Ectodermal cell (in vitro differentiated cells): ENCODE measurements at regions not wholly inside any gene's neighbourhood (a gene's known extent, or its start where the extent isn't known, plus 50 kb on each side); places are given as distances from the start of the nearest gene placed in this dataset.

Experiments used
- H3K27ac ChIP-seq: 2 replicates; pipeline ENCODE4 v1.7.0; 2013; ENCODE audit warnings: mild to moderate bottlenecking, low read depth, low read length; ENCODE audit not compliant: insufficient read depth, poor library complexity, severe bottlenecking
- H3K27me3 ChIP-seq: 2 replicates; pipeline ENCODE4 v1.7.0; 2013; ENCODE audit warnings: mild to moderate bottlenecking, low read length; ENCODE audit not compliant: insufficient read depth, control insufficient read depth, poor library complexity, severe bottlenecking
- H3K36me3 ChIP-seq: one replicate; pipeline ENCODE4 v1.7.0; 2013; ENCODE audit warnings: low read length; ENCODE audit not compliant: control insufficient read depth, insufficient read depth
- H3K4me1 ChIP-seq: one replicate; pipeline ENCODE4 v1.7.0; 2013; ENCODE audit warnings: low read length; ENCODE audit not compliant: control insufficient read depth, insufficient read depth
- H3K4me3 ChIP-seq: 2 replicates; pipeline ENCODE4 v1.7.0; 2013; ENCODE audit warnings: low read depth, low read length, control low read depth; ENCODE audit not compliant: insufficient read depth
- H3K9me3 ChIP-seq: 2 replicates; pipeline ENCODE4 v1.7.0; 2013; ENCODE audit warnings: mild to moderate bottlenecking, low read length, moderate library complexity; ENCODE audit not compliant: control insufficient read depth
- WGBS, 2 experiments: methylation state at CpG; one replicate each; pipeline ENCODE4 v1.1.7; 2013; ENCODE audit warnings: missing lambda C conversion rate in 2 of 2; 5-methylcytosine and 5-hydroxymethylcytosine counted together

DNA sequence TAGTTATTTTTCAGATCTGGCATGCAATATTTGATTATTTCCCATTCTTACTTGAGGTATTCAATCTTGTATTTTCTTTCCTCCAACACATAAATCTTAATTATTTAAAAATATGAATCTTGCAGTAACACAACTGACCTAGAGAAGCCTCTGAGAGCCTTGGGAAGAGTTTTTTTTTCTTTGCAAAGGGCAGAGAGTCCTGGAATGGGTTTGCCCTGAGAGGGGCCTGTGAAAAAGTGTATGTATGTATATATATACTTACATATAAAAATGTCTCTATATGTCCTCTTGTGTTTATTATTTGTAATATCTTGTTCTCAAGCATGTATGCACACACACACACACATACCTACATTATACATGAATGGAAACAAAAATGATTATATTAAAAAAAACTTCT, 801.2 kb upstream of the SLITRK1 start:
- H3K4me3 ChIP-seq = no peak overlapping the region
- H3K4me1 ChIP-seq = no peaks in the 10 kb centered on the region
- no peaks in the 10 kb centered on the region for H3K36me3 ChIP-seq
- no peaks in the 10 kb centered on the region for H3K9me3 ChIP-seq
- no peak overlapping the region for H3K27ac ChIP-seq
- H3K27me3 ChIP-seq = no peaks in the 10 kb centered on the region

DNA sequence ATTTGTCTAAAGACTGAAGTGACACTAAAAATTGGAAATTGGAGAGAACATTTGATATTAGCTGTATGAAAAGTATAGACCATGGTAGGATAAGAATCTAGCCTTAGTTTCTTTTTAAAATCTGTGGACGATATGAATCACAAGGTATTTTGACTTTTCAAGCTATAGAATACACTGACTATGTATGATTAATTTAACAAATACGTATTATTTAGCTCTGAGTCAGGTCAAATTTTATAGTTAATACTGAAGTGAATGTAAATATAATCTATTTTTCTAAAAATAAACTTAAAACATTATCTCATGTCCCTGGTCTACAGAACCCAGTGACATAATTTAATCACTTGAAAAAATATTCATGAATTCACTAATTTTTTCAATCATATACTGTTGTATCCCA, 795.6 kb upstream of the SLITRK1 start:
- no CpG with 5 or more reads among the region's 2 CpGs for WGBS, 2 experiments
- no peak overlapping the region for H3K27ac ChIP-seq

DNA sequence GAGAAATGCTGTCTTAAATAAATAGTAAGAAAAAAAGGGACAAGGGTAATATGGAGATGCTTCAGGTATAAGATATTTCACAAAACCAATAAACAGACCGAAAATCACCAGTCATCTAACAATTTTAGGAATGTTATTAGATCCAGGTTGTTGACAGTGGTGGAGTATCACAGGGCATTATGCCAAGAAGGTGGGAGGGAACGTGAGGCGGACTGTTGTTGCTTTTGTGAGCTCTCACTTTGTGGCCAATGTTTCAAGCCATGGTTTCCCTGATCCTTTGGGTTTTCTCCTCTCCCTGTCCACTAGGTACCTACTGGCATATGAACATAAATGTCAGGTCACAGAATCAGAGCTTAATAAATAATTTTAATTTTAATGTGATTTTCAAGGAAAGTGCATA, 790.3 kb upstream of the SLITRK1 start:
- Histone ChIP-seq H3K27ac (no peak overlapping the region), H3K4me1 (no peaks in the 10 kb centered on the region), H3K27me3 (no peaks in the 10 kb centered on the region), H3K9me3 (no peaks in the 10 kb centered on the region), H3K36me3 (no peaks in the 10 kb centered on the region), H3K4me3 (no peak overlapping the region)
- 81 to 95% methylated on average over 3 of the region's 3 CpGs for WGBS, 2 experiments

More for the DNA sequence above, 795.6 kb upstream of the SLITRK1 start:
- Histone ChIP-seq H3K4me3 (no peak overlapping the region), H3K4me1 (no peaks in the 10 kb centered on the region), H3K36me3 (no peaks in the 10 kb centered on the region), H3K27me3 (no peaks in the 10 kb centered on the region), H3K9me3 (no peaks in the 10 kb centered on the region)

DNA sequence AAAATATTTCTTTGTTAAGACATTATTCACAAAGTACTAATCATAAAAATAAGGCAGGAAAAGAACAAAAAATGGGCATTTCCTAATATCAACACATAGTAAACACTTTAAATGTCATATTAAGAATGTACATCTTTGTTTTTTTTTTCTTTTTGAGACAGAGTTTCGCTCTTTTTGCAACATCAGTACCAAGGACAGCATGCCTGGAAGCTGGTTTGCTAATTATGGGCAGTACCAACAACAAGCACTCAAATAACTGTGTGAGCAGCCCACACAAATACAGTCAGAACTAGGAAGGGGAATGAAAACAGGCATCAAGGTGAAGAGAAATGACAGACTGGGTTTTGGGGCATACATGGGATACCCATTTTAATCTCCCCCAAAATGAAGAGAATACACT, 788.0 kb upstream of the SLITRK1 start:
- Histone ChIP-seq H3K27me3 (no peaks in the 10 kb centered on the region), H3K36me3 (no peaks in the 10 kb centered on the region), H3K4me1 (no peaks in the 10 kb centered on the region), H3K9me3 (no peaks in the 10 kb centered on the region), H3K27ac (no peak overlapping the region), H3K4me3 (no peak overlapping the region)
- 83 to 100% methylated on average over 1 of the region's 1 CpG for WGBS, 2 experiments

DNA sequence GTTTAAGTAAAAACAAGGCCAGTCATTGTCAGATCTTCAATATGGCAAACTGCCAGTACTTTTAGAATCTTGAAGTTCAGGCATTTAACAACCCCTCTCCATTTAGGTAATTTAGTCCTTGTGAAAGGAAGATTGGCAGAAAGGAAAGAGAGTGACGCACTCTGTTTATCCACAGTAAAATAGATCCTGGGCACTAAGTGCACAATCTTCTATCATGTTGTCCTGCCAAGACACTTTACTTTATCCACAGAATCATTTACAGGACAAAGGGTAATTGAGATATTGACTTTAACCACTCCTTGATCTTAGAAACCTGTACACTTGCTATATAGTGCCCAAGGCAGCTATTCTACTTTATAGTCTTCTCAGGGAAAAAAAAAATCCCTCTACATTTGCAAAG, 786.4 kb upstream of the SLITRK1 start:
- 100% methylated on average over 1 of the region's 1 CpG; no CpG with 5 or more reads in 1 of the 2 experiments for WGBS, 2 experiments
- Histone ChIP-seq H3K4me3 (no peak overlapping the region), H3K9me3 (no peaks in the 10 kb centered on the region), H3K27ac (no peak overlapping the region), H3K4me1 (no peaks in the 10 kb centered on the region), H3K27me3 (no peaks in the 10 kb centered on the region), H3K36me3 (no peaks in the 10 kb centered on the region)

DNA sequence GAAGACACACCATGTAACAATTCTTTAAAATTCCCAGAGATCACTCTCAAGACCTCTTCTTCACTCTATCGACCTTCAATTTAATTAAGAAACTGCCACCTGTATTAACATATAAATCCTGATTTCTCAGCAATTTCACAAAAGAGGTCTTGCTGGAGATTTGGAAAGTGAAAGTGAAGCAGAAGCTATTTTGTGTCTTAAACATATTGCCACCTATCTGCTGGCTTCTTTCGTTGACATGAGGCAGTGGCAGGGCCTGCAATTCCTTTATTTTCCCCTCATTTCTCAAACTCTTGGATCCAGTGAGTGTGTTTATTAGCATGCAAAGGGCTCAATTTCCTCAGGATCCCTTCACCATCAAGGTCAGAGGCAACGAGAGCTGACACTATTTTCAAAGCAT, 780.2 kb upstream of the SLITRK1 start:
- WGBS, 2 experiments = 88 to 90% methylated on average over 3 of the region's 3 CpGs
- Histone ChIP-seq H3K9me3 (no peaks in the 10 kb centered on the region), H3K27me3 (no peaks in the 10 kb centered on the region), H3K4me1 (no peaks in the 10 kb centered on the region), H3K4me3 (no peak overlapping the region), H3K27ac (no peak overlapping the region), H3K36me3 (no peaks in the 10 kb centered on the region)

DNA sequence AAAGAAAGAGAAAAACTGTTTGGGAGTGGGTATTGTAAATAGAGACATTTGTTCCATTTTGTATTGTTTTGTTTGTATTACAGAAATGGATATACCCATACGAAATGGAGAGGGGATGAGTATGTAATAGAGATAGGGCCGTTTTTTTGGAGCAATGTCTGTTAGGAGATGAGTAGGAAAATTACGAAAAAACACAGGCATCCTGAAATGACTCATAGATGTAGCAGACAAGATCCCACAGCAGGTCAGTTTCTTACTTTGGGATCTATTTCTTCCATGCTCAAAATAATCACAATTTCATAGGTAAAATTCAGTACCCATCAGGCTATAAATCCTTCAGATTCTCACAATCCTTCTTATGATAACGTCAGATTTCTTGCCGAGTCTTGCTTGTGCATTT, 779.4 kb upstream of the SLITRK1 start:
- Histone ChIP-seq H3K27ac (no peak overlapping the region), H3K36me3 (no peaks in the 10 kb centered on the region)
- WGBS, 2 experiments = 89 to 92% methylated on average over 5 of the region's 5 CpGs

DNA sequence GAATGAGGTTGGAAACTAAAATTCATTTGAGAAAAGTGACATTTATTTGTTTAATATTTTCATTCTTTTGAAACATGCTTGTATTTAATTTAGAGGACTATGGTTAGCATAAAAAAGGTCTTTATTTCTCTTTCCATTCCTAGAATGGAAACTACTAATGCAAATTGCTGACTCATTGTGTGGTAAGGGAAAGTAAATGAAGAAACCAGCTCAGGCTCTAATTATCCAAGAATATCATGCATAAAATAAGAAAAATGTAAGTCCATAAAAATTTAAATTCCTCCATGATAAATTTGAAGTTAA, 777.0 kb upstream of the SLITRK1 start:
- Histone ChIP-seq H3K9me3 (no peaks in the 10 kb centered on the region), H3K36me3 (no peaks in the 10 kb centered on the region), H3K4me1 (no peaks in the 10 kb centered on the region), H3K27ac (no peak overlapping the region), H3K4me3 (no peak overlapping the region), H3K27me3 (no peaks in the 10 kb centered on the region)

More for the DNA sequence above, 779.4 kb upstream of the SLITRK1 start:
- Histone ChIP-seq H3K4me3 (no peak overlapping the region), H3K9me3 (no peaks in the 10 kb centered on the region), H3K4me1 (no peaks in the 10 kb centered on the region), H3K27me3 (no peaks in the 10 kb centered on the region)

DNA sequence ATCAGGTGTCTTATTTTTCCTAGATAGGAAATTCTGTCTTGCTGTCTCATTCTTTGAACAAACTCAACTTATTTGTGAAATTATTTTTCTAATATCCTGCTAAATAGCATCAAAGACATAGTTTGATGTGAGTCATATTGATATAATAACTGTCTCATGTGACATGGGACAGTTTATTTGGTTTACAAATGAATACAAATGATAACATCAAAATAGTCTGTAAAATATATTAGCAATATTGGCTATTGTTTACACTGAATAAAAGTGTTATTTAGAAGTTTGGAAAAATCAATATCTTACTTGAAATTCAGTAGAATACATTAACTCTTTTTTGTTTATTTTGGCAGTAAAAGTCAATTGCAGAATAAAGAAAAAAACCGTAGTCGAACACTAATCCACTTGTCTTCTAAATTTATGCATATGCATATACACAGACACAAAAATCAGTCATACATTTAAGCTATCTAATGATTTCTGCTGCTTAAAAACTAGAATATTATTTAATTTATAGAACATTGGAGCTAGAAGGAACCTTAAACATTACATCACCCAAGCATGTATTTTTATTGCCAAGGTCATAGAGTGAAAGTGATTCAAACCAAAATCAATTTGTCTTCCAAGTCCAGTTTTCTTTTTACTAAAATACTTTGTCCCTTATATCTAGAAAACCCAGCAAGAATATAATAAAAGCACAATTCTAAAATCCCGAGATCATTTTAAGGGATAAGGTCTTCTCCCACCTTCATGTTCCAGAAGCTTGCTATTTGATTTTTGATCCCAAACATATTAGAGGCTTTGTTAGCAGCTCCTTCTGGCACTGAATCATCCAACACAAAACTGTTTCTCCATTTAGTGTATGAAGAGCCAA, 776.5 kb upstream of the SLITRK1 start:
- no peaks in the 10 kb centered on the region for H3K4me1 ChIP-seq
- H3K36me3 ChIP-seq = no peaks in the 10 kb centered on the region
- H3K4me3 ChIP-seq = no peak overlapping the region
- WGBS, 2 experiments = 78 to 93% methylated on average over 3 of the region's 3 CpGs
- no peaks in the 10 kb centered on the region for H3K27me3 ChIP-seq
- no peaks in the 10 kb centered on the region for H3K9me3 ChIP-seq
- H3K27ac ChIP-seq = no peak overlapping the region

DNA sequence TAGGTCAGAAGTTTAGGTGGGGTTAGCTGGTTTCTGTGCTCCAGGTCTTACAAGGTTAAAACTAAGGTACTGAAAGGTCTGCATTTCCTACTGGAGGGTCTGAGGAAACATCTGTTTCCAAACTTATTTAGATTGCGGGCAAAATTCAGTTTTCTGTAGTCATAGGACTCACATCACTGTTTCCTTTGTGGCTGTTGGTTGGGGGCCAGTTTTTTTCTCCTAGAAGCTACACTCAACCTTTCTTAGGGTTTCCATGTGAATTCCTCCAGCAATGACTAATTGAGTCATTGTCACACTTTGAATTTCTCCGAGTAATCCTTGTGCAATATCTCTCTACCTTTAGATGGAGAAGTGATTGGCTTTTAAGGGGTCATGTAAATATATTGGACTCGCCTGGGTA, 773.4 kb upstream of the SLITRK1 start:
- 88 to 100% methylated on average over 2 to 3 of the region's 3 CpGs for WGBS, 2 experiments
- H3K36me3 ChIP-seq = no peaks in the 10 kb centered on the region
- H3K4me3 ChIP-seq = no peak overlapping the region
- no peaks in the 10 kb centered on the region for H3K27me3 ChIP-seq
- H3K4me1 ChIP-seq = no peaks in the 10 kb centered on the region
- H3K9me3 ChIP-seq = no peaks in the 10 kb centered on the region
- H3K27ac ChIP-seq = no peak overlapping the region
